ENCODE measurements at regions not wholly inside any gene's neighbourhood (a gene's known extent, or its start where the extent isn't known, plus 50 kb on each side); places are given as distances from the start of the nearest gene placed in this dataset.
"Not testable (repeated sequence)": the region's sequence is repeated elsewhere in the genome, so short reads cannot be mapped to it uniquely, and the experiment has no call there.

DNA sequence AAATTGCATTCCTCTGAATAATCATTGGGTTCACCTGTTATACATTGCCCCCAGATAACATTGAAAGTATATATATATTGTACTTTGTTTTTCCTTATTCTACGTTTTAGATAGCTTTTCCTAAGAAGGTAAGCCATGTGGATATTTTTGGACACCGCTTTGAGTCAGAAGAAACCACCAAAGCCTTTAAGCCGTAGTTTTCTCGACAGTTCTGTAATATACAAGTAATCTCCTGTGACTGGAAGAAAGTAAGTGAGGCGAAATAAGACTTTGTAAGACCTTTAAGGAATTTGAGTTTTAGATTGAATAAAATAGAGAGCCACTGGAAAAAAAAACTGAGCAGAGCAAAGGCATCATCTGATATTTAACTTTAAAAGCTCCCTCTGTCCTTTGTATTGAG lies 1092.0 kb downstream of the DIPK2A start:
- DNase-seq (ENCODE audit: low read depth in 4 of 4, low spot score in 2 of 4): no peak

- no peak for DNase-seq (ENCODE audit: low read depth in 4 of 4, low spot score in 2 of 4)
These were observed 1090.2 kb downstream of the PLOD2 start for GRCh38 chr3:145070795-145071194.

- no peak for DNase-seq (ENCODE audit: low read depth in 4 of 4, low spot score in 2 of 4)
These were observed 1081.5 kb downstream of the PLOD2 start for GRCh38 chr3:145079436-145079835.

DNA sequence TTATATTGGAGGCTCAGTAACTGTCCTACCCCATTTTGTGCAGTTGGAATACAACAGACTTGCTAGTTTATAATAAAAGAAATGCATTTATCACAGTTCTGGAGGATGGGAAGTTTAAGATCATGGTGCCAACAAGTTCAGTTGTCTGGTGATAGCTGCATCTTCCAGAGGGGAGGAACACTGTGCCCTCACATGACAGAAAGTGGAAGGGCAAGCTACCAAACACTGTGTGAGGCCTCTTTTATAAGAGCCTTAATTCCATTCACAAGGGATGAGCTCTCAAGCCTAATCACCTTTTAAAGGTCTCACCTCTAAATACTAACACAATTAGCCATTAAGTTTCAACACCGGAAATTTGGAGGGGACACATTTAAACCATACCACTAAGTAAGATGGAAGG lies 1073.9 kb downstream of the PLOD2 start:
- DNase-seq (ENCODE audit: low read depth in 4 of 4, low spot score in 2 of 4): no peak

DNA sequence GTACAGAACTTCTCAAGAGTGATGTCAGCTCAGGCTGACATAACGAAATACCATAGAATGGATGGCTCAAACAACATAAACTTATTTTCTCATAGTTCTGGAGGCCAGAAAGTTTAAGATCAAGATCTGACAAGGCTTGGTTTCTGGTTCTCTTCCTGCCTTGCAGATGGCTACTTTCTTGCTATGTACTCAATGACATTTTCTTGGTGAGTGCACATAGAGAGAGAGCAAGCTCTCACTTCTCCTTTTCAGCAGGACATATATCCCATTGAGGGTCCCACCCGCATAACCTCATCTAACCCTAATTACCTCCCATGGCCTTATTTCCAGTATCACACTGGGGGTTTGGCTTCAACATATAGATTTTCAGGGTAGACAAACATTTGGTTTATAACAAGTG lies 1072.1 kb downstream of the PLOD2 start:
- no peak for DNase-seq (ENCODE audit: low read depth in 4 of 4, low spot score in 2 of 4)

DNA sequence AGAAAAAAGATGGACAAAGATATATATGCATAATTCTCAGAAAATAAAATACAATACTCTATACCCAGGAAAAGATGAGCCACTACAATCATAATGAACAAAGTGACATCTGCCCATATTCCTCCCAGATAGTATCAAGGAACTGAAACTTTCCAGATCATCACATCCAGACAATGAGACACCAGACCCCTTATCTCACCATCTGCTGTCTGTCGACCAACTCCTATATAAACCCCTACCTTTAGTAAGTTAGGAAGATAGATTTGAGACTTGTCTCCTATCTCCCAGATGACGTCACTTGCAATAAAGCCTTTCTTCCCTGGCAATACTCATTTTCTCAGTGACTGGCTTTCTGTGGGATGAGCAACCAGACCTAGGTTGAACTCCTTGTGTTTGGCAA lies 1071.6 kb downstream of the PLOD2 start:
- DNase-seq (ENCODE audit: low read depth in 4 of 4, low spot score in 2 of 4): no peak

- DNase-seq (ENCODE audit: low read depth in 4 of 4, low spot score in 2 of 4): peak in 1 of 4 donors; percentile 25
These were observed 1066.5 kb downstream of the PLOD2 start for GRCh38 chr3:145094355-145094941.

GRCh38 chr3:145111141-145111540 lies 1049.8 kb downstream of the PLOD2 start:
- not testable (repeated sequence) for DNase-seq (ENCODE audit: low read depth in 4 of 4, low spot score in 2 of 4)

- DNase-seq (ENCODE audit: low read depth in 4 of 4, low spot score in 2 of 4): no peak
These were observed 1044.2 kb downstream of the PLOD2 start for GRCh38 chr3:145116769-145117168.

DNA sequence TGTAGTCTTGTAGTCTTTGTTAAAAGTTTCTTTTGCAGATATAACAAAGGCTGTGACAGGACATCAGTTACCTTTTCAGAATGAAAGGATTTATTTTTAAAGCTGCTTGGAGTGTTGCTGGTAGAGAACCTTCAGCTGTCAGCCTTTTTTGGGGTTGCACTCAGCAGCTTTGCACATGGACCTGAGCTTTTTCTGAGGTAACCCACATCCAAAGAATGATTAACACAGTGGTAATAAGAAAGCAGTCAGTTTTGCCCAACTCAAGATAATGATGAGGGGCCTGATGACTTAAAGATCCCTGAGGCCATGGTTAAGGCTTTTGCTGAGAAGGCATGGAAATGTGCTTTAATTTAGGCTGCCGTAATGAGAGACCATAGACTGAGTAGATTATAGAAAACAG lies 1042.7 kb downstream of the PLOD2 start:
- DNase-seq (ENCODE audit: low read depth in 4 of 4, low spot score in 2 of 4): no peak

DNA sequence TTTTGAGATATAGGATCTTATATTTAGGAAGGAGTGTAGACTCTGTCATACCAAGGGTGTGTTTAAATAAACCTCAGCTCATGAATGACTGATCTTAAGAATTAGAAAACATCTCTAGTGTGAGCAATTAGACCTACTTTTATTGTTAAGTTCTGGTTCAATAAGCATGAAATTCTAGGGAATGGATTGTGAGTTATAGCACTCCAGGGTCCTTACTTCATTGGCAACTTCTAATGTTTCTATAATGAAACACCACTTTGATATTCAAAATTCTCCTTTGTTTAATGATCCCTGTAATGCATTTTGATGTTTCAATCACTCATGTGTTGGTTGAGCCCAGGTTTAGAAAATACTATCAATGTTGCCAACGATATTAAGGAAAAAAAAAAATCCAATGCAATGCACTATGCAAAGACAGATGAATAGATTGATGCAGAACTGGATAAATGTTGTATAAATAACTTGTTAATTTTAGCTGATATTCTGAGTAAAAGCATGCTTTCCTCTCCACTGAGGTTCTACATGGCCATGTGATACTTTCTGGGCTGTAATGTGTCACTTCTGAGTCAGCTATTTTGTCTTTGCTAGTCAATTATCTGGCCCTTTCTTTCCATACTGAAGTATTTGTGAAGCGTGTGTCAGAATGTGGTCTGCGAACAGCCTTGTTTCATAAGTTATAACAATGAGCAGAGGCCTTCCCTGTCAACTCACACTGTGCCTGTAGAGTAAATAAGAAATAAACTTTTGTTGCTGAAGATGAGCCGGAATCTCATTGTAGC lies 1035.9 kb downstream of the PLOD2 start:
- DNase-seq (ENCODE audit: low read depth in 4 of 4, low spot score in 2 of 4): no peak

DNA sequence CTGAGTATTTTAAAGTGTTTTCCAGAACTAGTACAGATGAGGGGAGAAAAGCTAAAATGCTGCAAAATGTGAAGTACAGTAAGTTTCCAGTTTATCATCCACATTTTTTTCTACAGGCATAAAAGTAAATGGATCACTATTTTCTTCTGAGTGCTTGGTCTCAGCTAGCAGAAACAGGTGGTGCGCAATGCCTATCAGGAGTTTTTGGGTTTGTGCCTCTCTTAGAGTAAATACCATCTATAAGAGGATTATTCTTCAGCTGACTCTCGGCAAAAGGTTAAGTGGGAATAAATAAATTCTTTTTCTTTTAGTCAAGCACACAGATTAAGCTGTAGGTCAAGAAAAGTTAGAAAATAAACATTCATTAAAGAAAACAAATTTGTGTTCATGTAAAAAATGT lies 1027.7 kb downstream of the PLOD2 start:
- DNase-seq (ENCODE audit: low read depth in 4 of 4, low spot score in 2 of 4): no peak

DNA sequence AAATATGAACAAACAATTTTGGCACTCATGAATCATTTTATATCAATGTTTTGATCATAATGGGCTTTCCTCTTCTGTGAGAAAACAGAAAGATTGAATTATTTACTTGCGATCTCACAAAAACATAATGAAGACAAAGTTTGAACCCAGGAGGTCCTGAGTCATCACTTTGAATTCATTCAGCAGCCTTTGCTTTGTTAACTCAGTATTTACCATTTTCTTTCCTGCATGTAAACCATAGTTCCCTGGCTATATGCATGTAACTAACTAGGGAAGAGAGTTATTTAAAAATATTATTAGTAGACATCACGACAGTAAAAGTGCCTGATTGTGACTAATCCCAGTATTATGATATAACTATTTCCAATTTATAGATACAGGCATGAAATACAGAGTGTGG lies 1026.2 kb downstream of the PLOD2 start:
- DNase-seq (ENCODE audit: low read depth in 4 of 4, low spot score in 2 of 4): no peak

GRCh38 chr3:145144361-145144760 lies 1016.6 kb downstream of the PLOD2 start:
- DNase-seq (ENCODE audit: low read depth in 4 of 4, low spot score in 2 of 4): no peak

- DNase-seq (ENCODE audit: low read depth in 4 of 4, low spot score in 2 of 4): no peak
These were observed 1015.5 kb downstream of the PLOD2 start for GRCh38 chr3:145145461-145145860.

DNA sequence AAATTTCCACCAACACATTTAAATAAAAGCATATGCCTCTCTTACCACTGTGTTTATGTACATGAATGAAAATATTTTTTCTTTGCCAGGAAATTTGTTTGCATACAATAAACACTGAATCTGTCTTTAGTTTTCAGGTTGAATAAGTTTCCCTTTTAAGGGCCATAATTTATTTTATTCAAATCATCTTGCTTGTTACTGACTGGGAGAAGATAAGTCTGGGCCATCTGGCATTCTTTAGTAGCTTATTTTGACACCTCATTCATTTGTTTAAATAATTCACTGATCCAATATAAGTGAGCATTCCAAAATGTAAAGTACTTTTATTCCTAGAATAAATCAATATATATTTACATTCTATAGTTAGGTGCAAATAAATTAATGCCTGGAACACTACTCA lies 1001.3 kb downstream of the PLOD2 start:
- DNase-seq (ENCODE audit: low read depth in 4 of 4, low spot score in 2 of 4): no peak

- no peak for DNase-seq (ENCODE audit: low read depth in 4 of 4, low spot score in 2 of 4)
These were observed 990.9 kb downstream of the PLOD2 start for GRCh38 chr3:145170121-145170520.

DNA sequence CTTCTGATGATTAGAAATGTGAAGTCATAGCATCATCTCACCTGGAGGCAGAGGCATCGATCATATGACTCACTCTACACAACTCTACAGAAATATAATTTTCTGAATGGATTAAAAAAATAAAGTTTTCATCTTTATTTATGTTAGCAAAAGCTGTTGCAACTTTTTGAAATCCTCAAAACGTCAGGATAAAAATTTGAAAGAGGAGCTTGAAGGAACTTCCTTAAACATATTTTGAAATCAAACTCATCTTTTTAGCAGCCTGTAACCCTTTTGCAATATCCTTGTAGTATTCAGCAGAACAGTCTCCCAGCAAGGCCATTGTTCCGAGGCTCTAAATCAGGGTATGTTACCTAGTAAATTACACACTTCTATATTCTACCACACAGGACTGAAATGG lies 985.4 kb downstream of the PLOD2 start:
- no peak for DNase-seq (ENCODE audit: low read depth in 4 of 4, low spot score in 2 of 4)

GRCh38 chr3:145176907-145177306 lies 984.1 kb downstream of the PLOD2 start:
- no peak for DNase-seq (ENCODE audit: low read depth in 4 of 4, low spot score in 2 of 4)

DNA sequence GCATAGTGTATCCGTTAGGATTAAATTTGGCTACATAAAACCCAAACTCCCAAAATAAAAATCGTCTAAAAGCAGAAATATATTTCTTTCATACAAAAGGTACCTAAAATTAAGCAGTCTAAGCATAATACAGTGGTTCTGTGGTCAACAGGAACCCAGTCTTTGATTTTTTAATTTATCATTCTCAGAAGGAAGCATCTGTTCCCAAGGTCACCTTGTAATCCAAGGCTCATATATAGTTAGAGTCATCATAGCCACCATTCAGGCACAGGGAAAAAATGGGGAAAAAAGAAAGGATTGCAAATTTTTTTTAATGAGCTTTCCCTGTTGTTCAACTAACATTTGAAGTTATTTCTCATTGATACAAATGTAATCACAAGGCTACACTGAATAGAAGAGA lies 983.2 kb downstream of the PLOD2 start:
- DNase-seq (ENCODE audit: low read depth in 4 of 4, low spot score in 2 of 4): no peak

- no peak for DNase-seq (ENCODE audit: low read depth in 4 of 4, low spot score in 2 of 4)
These were observed 978.6 kb downstream of the PLOD2 start for GRCh38 chr3:145182196-145182911.

DNA sequence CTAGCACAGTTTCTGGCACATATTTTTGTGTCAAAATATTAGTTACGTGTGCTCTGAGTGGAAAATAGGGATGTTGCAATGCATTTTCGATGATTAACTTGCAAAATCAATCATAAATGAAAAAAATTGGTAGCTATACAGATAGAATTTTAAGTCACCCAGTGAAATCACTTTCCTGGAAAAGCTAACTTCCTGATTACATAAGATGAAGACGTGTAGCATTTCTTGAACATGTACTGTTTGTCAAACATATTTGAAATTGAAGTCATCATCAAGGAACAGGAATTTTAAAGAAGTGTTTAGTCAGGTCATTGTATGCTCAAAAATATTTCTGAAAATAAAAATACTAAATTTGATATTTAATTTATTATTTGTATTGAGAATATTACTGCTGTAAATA lies 977.7 kb downstream of the PLOD2 start:
- no peak for DNase-seq (ENCODE audit: low read depth in 4 of 4, low spot score in 2 of 4)
